GM12878 (cell line): ENCODE measurements at regions not wholly inside any gene's neighbourhood (a gene's known extent, or its start where the extent isn't known, plus 50 kb on each side); places are given as distances from the start of the nearest gene placed in this dataset.

Source experiments
- BRCA1 ChIP-seq: IDR thresholded peaks from 2 replicates; pipeline ENCODE4 v1.6.1; 2011; ENCODE audit warnings: low read depth, low read length, improper control_type of control experiment
- FOXK2 ChIP-seq: fragments of 450-650 bp; IDR thresholded peaks from 2 replicates; pipeline ENCODE4 v1.6.1; 2017; ENCODE audit warnings: mild to moderate bottlenecking, moderate library complexity
- JUNB ChIP-seq: IDR thresholded peaks from 2 replicates; pipeline ENCODE4 v1.6.1; 2016; ENCODE audit warnings: antibody characterized with exemption, mild to moderate bottlenecking
- PAX5 ChIP-seq: IDR thresholded peaks from 2 replicates; pipeline ENCODE4 v1.6.1; 2011; ENCODE audit warnings: low read depth, low read length, borderline replicate concordance
- SMAD1 ChIP-seq: fragments of 450-650 bp; IDR thresholded peaks from 2 replicates; pipeline ENCODE4 v1.6.1; 2018; ENCODE audit warnings: mild to moderate bottlenecking, low read depth; ENCODE audit not compliant: partially characterized antibody
- TF ChIP-seq, protein P1 (sequence below): fragments of 450-650 bp; formaldehyde crosslinking; IDR thresholded peaks from 2 replicates; pipeline ENCODE4 v1.5.0; 2022; ENCODE audit warnings: mild to moderate bottlenecking, missing genetic modification characterization
- TF ChIP-seq, protein P2 (sequence below): fragments of 150-350 bp; IDR thresholded peaks from 2 replicates; pipeline ENCODE4 v1.6.1; 2014; ENCODE audit warnings: mild to moderate bottlenecking, low read depth, low read length
- TF ChIP-seq, protein P3 (sequence below): fragments of 450-650 bp; IDR thresholded peaks from 2 replicates; pipeline ENCODE4 v1.6.1; 2017; ENCODE audit warnings: mild to moderate bottlenecking, low read depth, inconsistent platforms; ENCODE audit not compliant: poor library complexity, severe bottlenecking

DNA sequence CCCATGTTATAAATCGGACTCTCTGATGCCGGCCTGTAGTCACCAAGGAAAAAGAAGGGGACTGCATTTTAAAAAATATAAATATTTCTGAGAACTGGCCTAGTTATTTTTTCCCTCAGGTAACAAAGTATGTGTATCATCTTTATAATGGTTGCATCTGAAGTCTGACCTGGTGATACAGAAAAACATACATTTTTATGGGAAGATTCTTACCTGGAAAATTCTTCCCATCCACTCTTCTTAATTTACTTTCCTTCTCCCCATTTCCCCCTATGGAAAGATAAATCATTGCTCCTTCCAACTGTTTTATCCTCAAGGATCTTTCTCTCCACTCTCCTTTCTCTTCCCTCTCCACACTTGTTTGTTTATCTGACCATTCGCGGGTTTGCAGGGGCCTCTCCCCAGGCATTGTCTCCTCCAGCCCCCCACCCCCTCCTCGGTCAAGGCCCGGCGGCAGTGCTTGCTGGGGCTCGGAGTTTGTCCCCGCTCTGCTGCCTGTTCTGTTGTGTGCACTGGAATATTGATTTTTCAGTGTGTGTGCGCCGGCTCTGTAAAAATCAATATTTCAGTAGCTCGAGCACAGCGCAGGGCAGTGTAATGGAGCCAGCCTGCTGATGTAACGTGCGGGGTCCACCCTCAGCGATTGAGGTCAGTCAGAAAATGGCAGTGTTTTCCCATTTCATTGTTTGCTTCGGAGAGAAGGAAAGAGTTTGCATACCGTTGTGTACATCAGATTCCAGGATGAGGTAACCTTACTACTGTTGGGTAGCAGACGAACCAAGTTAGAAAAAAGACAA is 199.5 kb upstream of the NFE2L3 start (continued):
- TF ChIP-seq, protein P1, sequence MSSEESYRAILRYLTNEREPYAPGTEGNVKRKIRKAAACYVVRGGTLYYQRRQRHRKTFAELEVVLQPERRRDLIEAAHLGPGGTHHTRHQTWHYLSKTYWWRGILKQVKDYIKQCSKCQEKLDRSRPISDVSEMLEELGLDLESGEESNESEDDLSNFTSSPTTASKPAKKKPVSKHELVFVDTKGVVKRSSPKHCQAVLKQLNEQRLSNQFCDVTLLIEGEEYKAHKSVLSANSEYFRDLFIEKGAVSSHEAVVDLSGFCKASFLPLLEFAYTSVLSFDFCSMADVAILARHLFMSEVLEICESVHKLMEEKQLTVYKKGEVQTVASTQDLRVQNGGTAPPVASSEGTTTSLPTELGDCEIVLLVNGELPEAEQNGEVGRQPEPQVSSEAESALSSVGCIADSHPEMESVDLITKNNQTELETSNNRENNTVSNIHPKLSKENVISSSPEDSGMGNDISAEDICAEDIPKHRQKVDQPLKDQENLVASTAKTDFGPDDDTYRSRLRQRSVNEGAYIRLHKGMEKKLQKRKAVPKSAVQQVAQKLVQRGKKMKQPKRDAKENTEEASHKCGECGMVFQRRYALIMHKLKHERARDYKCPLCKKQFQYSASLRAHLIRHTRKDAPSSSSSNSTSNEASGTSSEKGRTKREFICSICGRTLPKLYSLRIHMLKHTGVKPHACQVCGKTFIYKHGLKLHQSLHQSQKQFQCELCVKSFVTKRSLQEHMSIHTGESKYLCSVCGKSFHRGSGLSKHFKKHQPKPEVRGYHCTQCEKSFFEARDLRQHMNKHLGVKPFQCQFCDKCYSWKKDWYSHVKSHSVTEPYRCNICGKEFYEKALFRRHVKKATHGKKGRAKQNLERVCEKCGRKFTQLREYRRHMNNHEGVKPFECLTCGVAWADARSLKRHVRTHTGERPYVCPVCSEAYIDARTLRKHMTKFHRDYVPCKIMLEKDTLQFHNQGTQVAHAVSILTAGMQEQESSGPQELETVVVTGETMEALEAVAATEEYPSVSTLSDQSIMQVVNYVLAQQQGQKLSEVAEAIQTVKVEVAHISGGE (CRISPR knock-in tag) = no peak
- TF ChIP-seq JUNB (no peak), SMAD1 (no peak), BRCA1 (no peak), FOXK2 (no peak), PAX5 (no peak)
- TF ChIP-seq, protein P2, sequence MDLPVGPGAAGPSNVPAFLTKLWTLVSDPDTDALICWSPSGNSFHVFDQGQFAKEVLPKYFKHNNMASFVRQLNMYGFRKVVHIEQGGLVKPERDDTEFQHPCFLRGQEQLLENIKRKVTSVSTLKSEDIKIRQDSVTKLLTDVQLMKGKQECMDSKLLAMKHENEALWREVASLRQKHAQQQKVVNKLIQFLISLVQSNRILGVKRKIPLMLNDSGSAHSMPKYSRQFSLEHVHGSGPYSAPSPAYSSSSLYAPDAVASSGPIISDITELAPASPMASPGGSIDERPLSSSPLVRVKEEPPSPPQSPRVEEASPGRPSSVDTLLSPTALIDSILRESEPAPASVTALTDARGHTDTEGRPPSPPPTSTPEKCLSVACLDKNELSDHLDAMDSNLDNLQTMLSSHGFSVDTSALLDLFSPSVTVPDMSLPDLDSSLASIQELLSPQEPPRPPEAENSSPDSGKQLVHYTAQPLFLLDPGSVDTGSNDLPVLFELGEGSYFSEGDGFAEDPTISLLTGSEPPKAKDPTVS = no peak
- TF ChIP-seq, protein P3, sequence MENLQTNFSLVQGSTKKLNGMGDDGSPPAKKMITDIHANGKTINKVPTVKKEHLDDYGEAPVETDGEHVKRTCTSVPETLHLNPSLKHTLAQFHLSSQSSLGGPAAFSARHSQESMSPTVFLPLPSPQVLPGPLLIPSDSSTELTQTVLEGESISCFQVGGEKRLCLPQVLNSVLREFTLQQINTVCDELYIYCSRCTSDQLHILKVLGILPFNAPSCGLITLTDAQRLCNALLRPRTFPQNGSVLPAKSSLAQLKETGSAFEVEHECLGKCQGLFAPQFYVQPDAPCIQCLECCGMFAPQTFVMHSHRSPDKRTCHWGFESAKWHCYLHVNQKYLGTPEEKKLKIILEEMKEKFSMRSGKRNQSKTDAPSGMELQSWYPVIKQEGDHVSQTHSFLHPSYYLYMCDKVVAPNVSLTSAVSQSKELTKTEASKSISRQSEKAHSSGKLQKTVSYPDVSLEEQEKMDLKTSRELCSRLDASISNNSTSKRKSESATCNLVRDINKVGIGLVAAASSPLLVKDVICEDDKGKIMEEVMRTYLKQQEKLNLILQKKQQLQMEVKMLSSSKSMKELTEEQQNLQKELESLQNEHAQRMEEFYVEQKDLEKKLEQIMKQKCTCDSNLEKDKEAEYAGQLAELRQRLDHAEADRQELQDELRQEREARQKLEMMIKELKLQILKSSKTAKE = no peak
- TF ChIP-seq, all 136 proteins: peak for 0
